HG03460 (cell line): ENCODE measurements at regions not wholly inside any gene's neighbourhood (a gene's known extent, or its start where the extent isn't known, plus 50 kb on each side); places are given as distances from the start of the nearest gene placed in this dataset.

Experiments used
- ATAC-seq: cut with Tn5 transposase; IDR thresholded peaks from one replicate; pipeline ENCODE4 v1.9.1; 2021; ENCODE audit not compliant: unreplicated experiment

DNA sequence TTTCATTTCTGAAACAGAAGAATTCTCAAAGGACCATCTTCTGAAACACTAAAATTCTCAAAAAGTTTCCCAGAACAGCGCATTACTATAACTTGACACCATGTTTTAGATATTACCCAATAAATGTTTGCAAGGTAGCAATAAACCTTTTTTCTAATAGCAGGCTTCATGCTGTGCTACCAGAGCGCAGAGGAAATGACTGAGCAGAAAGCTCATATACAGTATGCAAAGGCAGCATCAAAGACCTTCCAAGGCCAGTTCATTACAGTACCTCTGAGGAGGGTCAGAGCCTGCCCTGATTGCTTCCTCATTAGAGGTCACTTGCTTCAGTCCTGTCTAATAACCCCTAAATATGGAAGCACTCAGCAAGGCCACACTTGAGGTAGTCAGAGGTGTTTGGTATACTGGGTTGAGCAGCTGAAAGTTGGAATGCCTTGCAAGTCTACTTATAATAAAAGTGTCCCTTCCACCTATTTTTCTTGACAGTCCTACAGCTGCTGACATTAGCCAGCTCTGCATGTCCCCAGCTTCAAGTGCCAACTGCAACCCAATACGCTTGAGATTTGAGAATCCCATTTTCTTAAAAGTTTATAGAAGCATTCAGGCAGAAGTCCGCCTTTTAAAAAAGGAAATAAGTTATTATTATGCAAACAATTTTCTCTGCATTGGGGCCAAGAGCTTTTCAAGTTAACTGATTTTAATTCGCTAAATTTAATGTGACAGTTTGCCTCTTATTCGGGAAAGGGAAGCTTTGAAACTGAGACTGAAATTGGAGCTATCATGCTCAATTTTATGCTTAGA is 207.2 kb downstream of the ZC3H11B start:
- no peak for ATAC-seq

DNA sequence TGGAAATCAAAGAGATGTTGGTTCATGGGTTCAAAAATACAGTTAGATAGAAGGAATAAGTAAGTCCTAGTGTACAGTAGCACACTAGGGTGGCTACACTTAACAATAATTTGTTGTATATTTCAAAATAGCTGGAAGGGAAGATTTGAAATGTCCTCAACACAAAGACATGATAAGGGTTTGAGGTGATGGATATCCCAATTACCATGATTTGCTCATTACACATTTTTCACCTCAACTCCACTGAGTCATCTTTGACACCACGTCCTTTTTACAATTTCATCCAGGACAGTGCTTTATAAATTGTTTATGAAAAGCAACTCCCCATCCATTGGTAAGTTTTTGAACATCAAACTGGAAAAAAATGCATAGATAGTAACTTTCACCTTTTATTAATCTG is 208.3 kb downstream of the ZC3H11B start:
- no peak for ATAC-seq

DNA sequence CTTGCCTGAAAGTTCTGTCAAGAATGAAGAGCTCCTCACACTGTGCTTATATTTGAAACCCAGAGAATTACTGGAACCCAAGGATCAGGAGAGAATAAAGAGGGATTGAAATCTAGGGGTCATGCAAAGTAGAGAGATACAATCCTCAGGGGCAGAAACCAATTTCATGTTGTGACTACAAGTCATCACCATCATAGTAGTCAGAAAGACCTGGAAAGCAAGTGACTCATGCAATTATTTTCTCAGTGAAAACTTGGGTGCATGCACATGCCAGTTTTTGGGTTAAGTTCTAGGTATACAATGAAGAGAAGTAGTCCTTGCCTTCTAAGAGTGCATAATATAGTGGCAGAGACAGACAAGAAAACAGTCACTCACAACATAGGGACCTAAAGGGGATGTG is 210.0 kb downstream of the ZC3H11B start:
- ATAC-seq = no peak

DNA sequence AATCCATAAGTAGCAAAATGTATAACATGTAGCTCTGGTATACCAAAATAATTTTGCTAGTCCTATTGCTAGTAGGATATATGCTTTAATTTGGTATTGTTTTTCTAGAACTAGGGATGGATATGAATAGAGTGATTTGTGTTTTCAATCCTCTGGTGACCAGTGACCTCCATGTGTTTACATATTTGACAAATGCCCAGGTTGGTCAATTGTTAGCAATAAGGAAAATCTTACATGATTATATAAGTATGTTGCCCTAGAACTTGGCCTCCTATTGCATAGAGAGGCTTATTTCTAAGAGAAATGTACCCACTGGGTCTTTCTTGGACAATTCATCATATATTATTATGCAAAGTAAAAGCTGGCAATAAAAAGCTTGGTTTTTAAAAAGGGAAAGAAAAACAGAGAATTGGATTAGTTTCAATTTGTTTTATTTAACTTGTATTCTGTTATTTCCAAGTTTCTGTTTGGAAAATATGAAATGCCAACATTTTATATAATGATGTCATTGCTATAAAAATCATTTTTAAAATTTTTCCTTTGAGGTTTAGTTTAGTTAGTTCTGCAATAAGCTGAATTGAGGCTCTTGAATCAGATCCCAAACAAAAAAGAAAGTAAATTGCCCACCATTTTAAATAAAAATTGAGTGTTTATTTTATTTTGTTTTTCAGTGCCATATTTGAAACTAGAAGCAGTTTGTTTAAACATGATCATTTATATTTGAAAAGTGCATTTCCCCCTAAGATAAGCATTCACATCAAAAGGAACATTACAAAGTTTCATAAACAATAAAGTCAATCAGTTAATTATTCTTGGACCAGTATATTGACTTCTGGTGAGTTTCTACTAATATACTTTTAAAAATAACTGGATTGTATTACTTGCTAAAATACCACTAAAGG is 210.9 kb downstream of the ZC3H11B start:
- ATAC-seq = no peak

DNA sequence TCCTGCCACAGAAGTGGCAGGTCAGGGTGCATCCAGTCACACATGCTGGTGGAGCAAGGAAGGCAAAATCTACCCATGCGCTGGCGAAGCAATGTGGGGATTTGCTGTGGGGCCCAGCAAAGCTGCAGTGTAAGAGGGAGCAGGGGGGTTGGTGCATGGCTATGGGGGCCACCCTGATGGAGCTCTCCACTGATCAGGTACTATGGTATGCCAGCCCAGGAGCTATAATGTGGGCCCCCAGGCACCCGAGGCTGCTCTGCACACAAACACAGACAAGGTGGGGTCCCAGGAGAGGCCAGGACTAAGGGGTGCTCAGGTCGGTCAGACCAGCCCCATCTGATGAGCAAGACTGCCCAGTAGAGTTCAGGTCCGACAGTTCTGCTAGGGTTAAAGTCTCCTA is 213.5 kb downstream of the ZC3H11B start:
- no peak for ATAC-seq

DNA sequence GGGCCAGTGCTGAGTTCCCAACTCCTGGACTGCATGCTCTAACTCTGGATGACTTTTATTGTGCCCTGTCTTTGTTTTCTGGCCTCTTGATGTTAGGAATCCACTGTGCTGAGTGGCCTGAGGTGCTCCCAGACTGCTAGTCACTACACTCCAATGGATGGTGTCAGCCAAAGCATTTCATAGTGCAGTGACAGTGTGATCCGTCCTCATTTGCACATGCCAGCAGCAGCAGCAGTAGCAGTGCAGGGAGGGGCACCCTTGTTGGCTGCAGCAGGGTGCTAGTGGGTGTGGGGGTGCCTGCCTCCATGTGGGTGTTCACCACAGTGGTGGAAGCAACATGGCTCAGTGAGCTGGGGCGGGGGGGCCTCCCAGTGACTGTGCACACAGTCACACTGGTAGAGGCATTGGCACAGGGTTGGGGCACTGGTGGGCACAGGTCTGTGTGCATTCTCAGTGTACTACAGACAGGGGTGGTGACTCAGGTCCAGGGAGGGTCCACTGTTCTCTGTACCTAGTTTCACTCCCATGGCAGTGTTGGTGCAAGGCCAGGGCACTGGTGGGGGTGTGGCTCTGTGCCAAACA is 214.0 kb downstream of the ZC3H11B start:
- no peak for ATAC-seq

DNA sequence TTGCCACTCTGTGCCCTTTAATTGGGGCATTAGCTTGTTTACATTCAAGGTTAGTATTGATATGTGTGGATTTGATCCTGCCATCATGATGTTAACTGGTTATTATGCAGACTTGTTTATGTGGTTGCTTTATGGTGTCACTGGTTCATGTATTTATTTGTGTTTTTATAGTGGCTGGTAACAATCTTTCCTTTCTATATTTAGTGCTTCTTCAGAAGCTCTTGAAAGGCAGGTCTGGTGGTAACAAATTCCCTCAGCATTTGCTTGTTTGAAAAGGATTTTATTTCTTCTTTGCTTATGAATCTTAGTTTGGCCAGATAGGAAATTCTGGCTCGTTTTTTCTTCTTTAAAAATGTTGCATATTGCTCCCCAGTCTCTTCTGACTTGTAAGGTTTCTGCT is 215.4 kb downstream of the ZC3H11B start:
- no peak for ATAC-seq

DNA sequence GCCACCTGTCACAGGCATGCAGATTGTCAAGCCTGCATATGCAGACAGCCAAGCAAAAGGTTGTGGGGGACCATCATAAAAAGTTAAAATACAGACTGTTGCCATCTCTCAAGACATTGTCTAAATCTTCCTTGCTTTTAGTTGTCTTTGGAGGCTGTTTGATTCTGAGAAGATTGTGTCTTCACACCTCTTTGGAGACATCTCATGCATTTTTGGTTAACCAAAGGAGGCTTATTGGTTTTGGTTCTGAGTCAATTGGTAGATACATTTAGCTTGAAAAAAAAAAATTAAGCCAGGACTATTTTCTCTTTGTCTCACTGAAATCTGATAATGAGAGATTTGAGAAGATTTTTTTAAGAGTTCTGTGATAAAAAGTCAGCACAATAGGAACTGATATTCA is 217.6 kb downstream of the LYPLAL1 start:
- ATAC-seq = no peak

DNA sequence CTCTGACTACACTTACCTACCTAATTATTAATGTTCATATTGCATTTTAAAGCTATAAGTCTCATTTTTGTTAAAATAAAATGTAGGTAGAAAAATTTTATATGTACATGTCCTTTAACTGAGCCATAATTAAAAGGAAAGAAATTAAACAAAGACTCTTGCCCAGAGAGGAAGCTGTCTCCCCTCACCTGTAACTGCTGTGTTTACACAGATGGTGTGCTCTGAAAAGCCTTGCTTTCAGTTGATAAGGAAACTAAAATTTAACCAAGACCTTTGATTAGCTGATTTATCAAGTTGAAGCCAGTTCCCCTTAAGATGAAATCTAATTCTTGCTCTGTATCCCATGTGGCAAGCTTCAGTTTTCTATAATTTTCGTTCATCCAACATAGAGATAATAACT is 213.5 kb downstream of the LYPLAL1 start:
- no peak for ATAC-seq

DNA sequence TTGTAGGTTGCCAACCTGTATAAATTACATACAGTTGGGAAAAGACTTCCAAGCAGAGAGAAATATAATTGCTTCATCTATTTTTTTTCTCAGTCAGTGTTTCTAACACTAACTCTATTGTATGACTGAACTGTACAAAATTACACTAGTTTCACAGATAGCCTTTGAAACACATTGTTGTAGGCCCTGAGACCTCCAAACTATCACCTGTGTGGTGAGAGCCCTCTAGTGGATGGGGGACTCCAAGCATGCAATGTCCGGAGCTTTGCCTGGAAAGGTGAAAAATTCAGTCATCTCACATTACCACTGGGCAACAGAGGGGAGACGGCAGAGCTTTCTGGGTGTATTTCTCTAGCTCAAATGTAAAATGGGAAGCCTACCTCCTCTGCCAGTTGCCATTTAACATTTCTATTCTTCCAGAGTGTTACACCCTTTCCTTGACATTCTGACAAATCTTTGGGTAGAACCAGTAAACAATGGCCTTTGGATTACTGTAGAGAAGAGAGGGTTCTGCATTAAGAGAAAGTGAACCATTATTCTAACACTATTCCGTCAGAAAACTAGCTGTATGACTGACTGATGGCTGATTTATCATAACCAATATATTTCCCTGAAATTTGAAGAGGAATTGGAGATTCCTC is 212.2 kb downstream of the LYPLAL1 start:
- ATAC-seq = peak; percentile 81

DNA sequence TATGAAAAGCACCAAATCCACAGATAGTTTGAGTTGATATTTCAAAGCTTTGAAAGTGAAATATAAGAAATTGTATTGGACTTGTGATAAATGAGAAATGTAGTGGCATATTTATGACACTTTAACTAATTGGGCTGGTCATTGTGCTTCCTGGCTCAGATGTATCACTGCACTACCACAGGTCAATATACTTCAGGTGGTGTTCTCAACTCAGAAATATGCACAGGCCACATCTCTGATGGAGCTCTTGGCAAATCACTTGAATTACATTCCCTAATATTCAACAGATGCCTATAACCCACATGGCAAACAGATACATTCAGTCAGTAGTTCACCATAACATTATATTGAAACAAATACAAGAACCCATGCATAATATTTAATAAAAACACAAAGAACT is 209.6 kb downstream of the LYPLAL1 start:
- no peak for ATAC-seq

DNA sequence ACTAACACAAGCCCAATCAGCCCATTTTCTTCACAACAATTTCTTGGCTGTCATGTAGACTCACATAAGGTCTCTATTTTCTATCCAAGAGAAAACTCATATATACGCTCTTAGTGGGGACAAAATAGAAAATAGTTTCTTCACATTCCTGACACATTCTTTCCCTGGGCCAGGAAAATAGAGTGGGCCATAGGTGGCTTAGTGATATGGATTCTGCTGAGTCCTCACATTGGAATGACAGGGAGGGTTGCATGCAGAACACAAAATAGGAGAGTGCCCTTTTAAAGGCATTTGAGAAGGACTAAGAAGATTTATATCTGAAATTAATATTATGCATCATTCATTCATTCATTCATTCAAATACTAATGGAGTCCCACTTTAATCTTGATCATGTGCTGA is 207.7 kb downstream of the LYPLAL1 start:
- no peak for ATAC-seq

DNA sequence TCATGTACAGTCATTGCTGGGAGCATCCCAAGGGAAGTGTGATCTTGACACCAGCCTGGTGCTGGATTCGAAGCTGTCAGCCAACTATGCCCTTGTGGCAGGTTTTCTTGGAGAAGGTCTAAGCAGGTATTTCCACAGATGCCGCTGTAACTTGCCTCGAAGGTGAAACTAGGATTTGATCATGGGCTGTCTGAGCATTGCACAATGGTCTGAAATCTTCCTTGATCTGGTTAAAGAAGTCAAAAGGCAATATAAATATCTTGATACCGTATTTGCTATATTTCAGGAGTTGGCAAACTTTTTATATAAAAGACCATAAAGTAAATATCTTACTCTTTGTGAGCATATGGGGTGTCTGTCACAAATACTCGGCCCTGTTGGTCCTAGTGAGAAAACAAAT is 206.8 kb downstream of the LYPLAL1 start:
- no peak for ATAC-seq

DNA sequence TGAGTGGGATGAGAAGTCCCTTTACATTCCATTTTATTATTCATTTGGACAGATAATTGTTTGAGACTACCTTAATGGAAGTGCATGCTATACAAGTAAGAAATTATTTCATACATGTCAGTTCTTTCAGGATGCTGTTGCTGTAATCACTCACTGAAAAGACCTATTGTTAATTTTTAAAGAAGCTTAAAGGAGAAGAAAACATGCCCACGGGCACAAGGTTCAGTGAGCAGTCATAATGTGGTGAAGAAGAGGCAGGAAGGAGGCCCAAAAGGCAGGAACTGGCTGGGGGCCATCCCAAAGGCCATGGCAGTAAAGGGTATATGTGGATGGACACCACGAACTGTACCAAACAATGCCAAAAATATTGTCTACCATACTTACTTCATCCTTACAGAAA is 206.0 kb downstream of the LYPLAL1 start:
- ATAC-seq = no peak

DNA sequence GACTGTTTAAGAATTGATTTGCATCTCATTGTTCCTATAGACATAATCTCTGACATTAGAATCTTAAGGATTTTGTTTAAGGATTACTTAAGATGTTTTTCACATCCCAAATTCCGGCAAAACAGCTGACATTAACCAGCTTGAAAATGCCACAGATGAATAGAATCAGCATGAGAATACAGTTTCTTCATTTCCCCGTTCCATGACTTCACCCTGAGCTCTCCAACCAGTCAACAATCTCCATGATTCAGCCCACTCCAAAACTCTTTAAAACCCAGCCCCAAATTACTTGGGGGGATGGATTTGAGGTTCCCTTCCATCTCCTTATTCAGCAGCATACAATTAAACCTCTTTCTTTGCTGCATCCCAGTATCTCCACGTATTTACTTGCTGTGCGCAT is 201.0 kb downstream of the LYPLAL1 start:
- ATAC-seq = no peak

DNA sequence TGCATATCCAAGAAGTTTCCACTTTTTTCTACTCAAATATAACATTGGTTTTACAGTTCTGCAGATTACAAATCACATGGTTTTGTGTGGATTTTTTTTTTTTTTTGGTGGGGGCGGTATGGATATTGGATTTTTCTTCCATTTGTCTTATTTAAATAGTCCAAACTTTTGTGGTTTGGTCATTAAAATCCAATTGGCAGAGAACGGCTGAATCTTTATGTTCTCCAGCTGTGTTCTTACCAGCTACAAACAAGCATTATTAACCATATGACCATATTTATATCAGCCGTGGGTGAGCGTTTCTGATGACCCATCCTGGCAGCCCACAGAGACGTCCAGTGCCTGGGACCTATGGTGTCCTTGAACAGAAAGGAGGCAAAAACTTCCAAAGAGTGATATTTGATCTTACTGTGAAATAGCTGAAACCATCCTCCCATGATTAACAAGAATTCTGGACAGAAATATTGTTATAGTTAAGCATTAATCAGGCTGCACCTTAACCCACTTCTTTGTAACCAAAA is 200.4 kb downstream of the LYPLAL1 start:
- no peak for ATAC-seq

DNA sequence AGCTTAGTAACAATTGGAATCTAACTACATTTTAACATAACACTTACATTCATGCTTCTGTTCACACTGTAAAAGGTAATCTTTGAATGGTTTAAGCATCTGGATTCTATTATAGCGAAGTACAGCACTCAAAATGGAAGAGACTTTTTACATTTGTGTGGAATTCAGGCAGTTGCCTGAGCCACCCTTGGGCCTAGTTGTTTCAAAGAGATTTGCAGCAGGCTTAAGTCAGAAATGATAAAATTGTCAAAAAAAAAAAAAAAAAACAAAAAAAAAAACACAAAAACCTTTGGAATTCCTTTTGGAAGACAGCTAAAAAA is 199.9 kb downstream of the LYPLAL1 start:
- ATAC-seq = no peak

DNA sequence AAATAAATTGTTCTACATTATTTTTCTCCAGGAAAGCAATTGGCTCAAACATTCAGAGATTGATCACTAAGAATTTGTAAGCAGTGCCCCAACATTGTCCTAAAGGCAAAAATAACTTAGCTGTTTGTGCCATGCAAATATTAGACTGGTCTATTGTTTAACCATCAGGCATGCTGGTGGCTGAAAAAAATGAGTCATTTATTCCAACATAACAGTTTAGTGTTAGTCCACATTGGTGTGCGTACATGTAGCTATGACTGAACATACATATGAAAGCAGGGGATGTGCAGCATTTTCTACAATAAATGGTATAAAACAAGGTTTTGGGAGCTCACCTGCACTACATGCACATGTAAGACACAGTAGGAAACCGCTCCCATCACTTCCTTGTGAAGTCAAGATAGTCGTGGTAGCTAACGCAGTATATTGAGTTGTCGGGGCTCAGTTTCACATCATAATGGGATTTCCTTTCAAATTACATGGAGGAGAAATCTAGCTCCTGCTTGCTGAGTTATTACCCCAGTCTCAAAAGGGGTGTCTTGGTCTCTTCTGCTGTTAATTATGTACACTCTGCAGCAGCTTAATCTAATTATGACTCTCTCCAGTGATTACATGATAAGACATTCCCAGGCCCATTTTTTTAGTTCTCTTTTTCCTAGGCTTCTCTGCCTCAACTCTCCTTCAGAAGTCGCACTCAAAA is 199.4 kb downstream of the LYPLAL1 start:
- no peak for ATAC-seq

DNA sequence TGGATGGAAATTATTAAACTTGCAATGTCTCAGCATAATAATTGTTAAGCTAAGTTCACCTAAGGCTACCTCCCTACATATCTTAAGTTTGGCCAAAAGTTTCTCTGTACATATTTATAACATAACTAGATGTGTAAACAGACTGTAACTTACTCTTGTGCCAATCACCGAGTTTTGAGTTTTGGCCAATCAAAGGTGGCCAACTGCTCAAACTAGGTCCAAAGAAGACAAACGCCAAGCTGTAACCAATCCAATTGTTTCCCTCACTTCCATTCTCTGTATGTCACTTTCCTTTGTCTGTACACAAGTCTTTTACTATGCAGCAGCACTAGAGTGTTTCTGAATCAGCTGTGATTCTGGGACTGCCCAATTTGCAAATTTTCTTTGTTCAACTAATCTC is 197.8 kb downstream of the LYPLAL1 start:
- ATAC-seq = no peak

DNA sequence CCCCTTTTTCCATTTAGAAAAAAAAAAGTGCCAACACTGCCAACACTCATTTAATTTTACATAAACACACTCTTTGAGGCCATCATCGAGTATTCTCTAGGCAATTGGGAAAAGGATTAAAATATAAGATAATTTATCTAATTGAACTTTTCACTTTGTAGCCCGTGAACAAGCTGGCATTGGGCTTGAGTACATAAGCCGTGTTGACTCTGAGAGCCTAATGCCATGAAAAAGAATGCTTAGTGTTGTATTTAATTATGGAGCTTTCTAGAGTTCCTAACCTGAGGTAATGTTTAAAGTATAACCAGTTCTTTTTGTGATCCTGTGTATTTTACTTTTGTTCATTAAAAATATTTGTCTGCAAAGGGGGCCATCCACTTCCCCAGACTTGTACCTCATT is 193.8 kb downstream of the LYPLAL1 start:
- ATAC-seq = no peak

DNA sequence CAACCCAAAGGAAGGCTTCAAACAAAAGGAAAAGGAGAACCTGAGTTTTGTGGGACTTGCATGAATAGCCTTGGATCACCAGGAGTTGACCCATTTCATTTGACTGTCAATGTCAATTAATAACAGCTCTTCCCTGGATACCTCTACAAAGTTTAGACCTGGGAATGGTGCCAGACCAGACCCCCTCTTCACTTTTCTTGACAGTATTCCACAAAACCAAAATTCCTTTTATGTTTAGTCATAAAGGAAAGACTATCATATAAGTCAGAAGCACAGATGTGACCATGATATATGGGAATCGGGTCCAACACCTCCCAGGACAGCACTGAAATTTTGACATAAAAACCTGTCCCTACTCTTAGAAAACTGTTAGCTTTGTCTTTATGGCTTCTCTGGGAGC is 191.8 kb downstream of the LYPLAL1 start:
- ATAC-seq = no peak
